H9 (cell line): ENCODE measurements at regions not wholly inside any gene's neighbourhood (a gene's known extent, or its start where the extent isn't known, plus 50 kb on each side); places are given as distances from the start of the nearest gene placed in this dataset.

Source experiments
- DNase-seq: peaks from one replicate; pipeline ENCODE4 v3.0.0-alpha.2; 2017
- H2AFZ ChIP-seq: one replicate; pipeline ENCODE4 v1.6.1; 2013; ENCODE audit warnings: mild to moderate bottlenecking, low read length, control low read depth, moderate library complexity
- H2AK5ac ChIP-seq: 2 replicates; pipeline ENCODE4 v1.6.1; 2013; ENCODE audit warnings: low read length, control low read depth, mixed read lengths; ENCODE audit not compliant: insufficient read length
- H2BK120ac ChIP-seq: one replicate; pipeline ENCODE4 v1.6.1; 2013; ENCODE audit warnings: low read depth, mild to moderate bottlenecking, low read length, control low read depth, inconsistent platforms; ENCODE audit not compliant: poor library complexity, severe bottlenecking
- H2BK12ac ChIP-seq: 2 replicates; pipeline ENCODE4 v1.6.1; 2013; ENCODE audit warnings: low read length, control low read depth, mixed read lengths, low read depth; ENCODE audit not compliant: insufficient read length
- H2BK15ac ChIP-seq: 2 replicates; pipeline ENCODE4 v1.6.1; 2013; ENCODE audit warnings: low read depth, low read length, control low read depth
- H2BK20ac ChIP-seq: one replicate; pipeline ENCODE4 v1.6.1; 2013; ENCODE audit warnings: low read depth, mild to moderate bottlenecking, low read length, control low read depth, inconsistent platforms; ENCODE audit not compliant: poor library complexity, severe bottlenecking
- H2BK5ac ChIP-seq: 2 replicates; pipeline ENCODE4 v1.6.1; 2013; ENCODE audit warnings: low read length, control low read depth, mixed read lengths; ENCODE audit not compliant: insufficient read length
- H3K14ac ChIP-seq: 2 replicates; pipeline ENCODE4 v1.6.1; 2013; ENCODE audit warnings: low read length, control low read depth; ENCODE audit not compliant: insufficient read depth
- H3K18ac ChIP-seq: 2 replicates; pipeline ENCODE4 v1.6.1; 2013; ENCODE audit warnings: low read depth, mild to moderate bottlenecking, mixed read lengths, low read length, control low read depth; ENCODE audit not compliant: insufficient read length
- H3K23ac ChIP-seq: 2 replicates; pipeline ENCODE4 v1.6.1; 2013; ENCODE audit warnings: low read length, control low read depth, mixed read lengths, low read depth; ENCODE audit not compliant: insufficient read length
- H3K23me2 ChIP-seq: 2 replicates; pipeline ENCODE4 v1.6.1; 2013; ENCODE audit warnings: low read depth, mild to moderate bottlenecking, mixed read lengths, low read length, control low read depth; ENCODE audit not compliant: insufficient read length, poor library complexity, severe bottlenecking
- H3K27ac ChIP-seq: 2 replicates; pipeline ENCODE4 v1.5.1; 2013; ENCODE audit warnings: low read length, control low read depth, mixed read lengths, low read depth; ENCODE audit not compliant: insufficient read length
- H3K27me3 ChIP-seq: 2 replicates; pipeline ENCODE4 v1.6.1; 2013; ENCODE audit warnings: low read length, control low read depth, inconsistent platforms; ENCODE audit not compliant: insufficient read depth
- H3K4ac ChIP-seq: 2 replicates; pipeline ENCODE4 v1.6.1; 2013; ENCODE audit warnings: low read depth, mild to moderate bottlenecking, control low read depth, inconsistent platforms, low read length, moderate library complexity
- H3K4me1 ChIP-seq: 2 replicates; pipeline ENCODE4 v1.6.1; 2013; ENCODE audit warnings: low read length, control low read depth, inconsistent platforms; ENCODE audit not compliant: insufficient read depth
- H3K4me2 ChIP-seq: 2 replicates; pipeline ENCODE4 v1.6.1; 2013; ENCODE audit warnings: low read length, control low read depth, mixed read lengths; ENCODE audit not compliant: insufficient read length, insufficient read depth
- H3K56ac ChIP-seq: 2 replicates; pipeline ENCODE4 v1.6.1; 2013; ENCODE audit warnings: low read depth, mild to moderate bottlenecking, mixed read lengths, low read length, control low read depth; ENCODE audit not compliant: insufficient read length
- H3K79me1 ChIP-seq: 2 replicates; pipeline ENCODE4 v1.6.1; 2013; ENCODE audit warnings: low read depth, mild to moderate bottlenecking, moderate library complexity, low read length, control low read depth, inconsistent platforms; ENCODE audit not compliant: insufficient read depth, poor library complexity, severe bottlenecking
- H3K79me2 ChIP-seq: 2 replicates; pipeline ENCODE4 v1.6.1; 2013; ENCODE audit warnings: low read length, control low read depth, inconsistent platforms; ENCODE audit not compliant: insufficient read depth
- H3K9ac ChIP-seq: 2 replicates; pipeline ENCODE4 v1.6.1; 2013; ENCODE audit warnings: low read length, control low read depth, mixed read lengths; ENCODE audit not compliant: insufficient read length; ENCODE audit errors: extremely low read depth
- H3K9me3 ChIP-seq: one replicate; pipeline ENCODE4 v1.6.1; 2013; ENCODE audit warnings: low read depth, low read length, inconsistent platforms; ENCODE audit not compliant: control insufficient read depth
- H3T11ph ChIP-seq: one replicate; pipeline ENCODE4 v1.6.1; 2013; ENCODE audit warnings: mild to moderate bottlenecking, low read length, control low read depth, inconsistent platforms
- H4K20me1 ChIP-seq: one replicate; pipeline ENCODE4 v1.6.1; 2013; ENCODE audit not compliant: control insufficient read depth, insufficient read length, insufficient read depth
- H4K5ac ChIP-seq: 2 replicates; pipeline ENCODE4 v1.6.1; 2013; ENCODE audit warnings: low read depth, mild to moderate bottlenecking, mixed read lengths, low read length, control low read depth; ENCODE audit not compliant: insufficient read length
- H4K8ac ChIP-seq: replicated peaks from 2 replicates; pipeline ENCODE4 v1.6.1; 2013; ENCODE audit warnings: low read length, control low read depth, mixed read lengths, low read depth; ENCODE audit not compliant: insufficient read length
- H4K91ac ChIP-seq: 2 replicates; pipeline ENCODE4 v1.6.1; 2013; ENCODE audit warnings: low read depth, mild to moderate bottlenecking, moderate library complexity, mixed read lengths, low read length, control low read depth; ENCODE audit not compliant: insufficient read length
- H3K27ac Mint-ChIP-seq, 3 experiments: 2 replicates in 2 of 3; 3 replicates in 1 of 3; pipeline ENCODE4 v1.8.0; 2020 to 2021; ENCODE audit warnings: mixed read lengths in 3 of 3, mild to moderate bottlenecking in 1 of 3, moderate library complexity in 1 of 3
- H3K27me3 Mint-ChIP-seq: 2 replicates; pipeline ENCODE4 v1.8.0; 2021; ENCODE audit warnings: low read depth, mild to moderate bottlenecking, moderate library complexity, mixed read lengths
- H3K36me3 Mint-ChIP-seq, 3 experiments: 2 replicates in 2 of 3; 3 replicates in 1 of 3; pipeline ENCODE4 v1.8.0; 2020 to 2021; ENCODE audit warnings: low read depth in 3 of 3, mixed read lengths in 3 of 3; ENCODE audit not compliant: insufficient read depth in 1 of 3
- H3K4me1 Mint-ChIP-seq, 2 experiments: 2 replicates each; pipeline ENCODE4 v1.8.0; 2020; ENCODE audit warnings: mixed read lengths in 2 of 2
- H3K4me3 Mint-ChIP-seq, 2 experiments: 2 replicates in 1 of 2; 3 replicates in 1 of 2; pipeline ENCODE4 v1.8.0; 2020 to 2021; ENCODE audit warnings: mild to moderate bottlenecking in 2 of 2, mixed read lengths in 2 of 2, moderate library complexity in 1 of 2
- H3K9me3 Mint-ChIP-seq, 2 experiments: 2 replicates in 1 of 2; 3 replicates in 1 of 2; pipeline ENCODE4 v1.8.0; 2020; ENCODE audit warnings: mild to moderate bottlenecking in 2 of 2, mixed read lengths in 2 of 2, moderate library complexity in 1 of 2
- CTCF ChIP-seq: fragments of 200-600 bp; sonication (generic); conservative IDR thresholded peaks from 3 replicates; pipeline ENCODE4 v1.8.0; 2021; ENCODE audit warnings: antibody characterized with exemption, mild to moderate bottlenecking
- WGBS: extraction: QIAGEN DNeasy Blood & Tissue Kit; methylation state at CpG from one replicate; pipeline ENCODE4 v1.1.7; 2013; ENCODE audit warnings: missing lambda C conversion rate, low lambda C conversion rate, mixed read lengths; ENCODE audit not compliant: insufficient read length; ENCODE audit errors: extremely low coverage; 5-methylcytosine and 5-hydroxymethylcytosine counted together

- Histone ChIP-seq H3K27me3 (no peaks in the 10 kb centered on the region), H3K79me2 (no peaks in the 10 kb centered on the region), H2BK20ac (no peak overlapping the region), H2BK5ac (no peak overlapping the region), H3K14ac (no peak overlapping the region), H3K9me3 (peaks cover 20% of the 10 kb centered on the region), H2BK12ac (no peak overlapping the region), H3K27ac (no peak overlapping the region), H3K23me2 (no peaks in the 10 kb centered on the region), H4K8ac (no peak overlapping the region), H3K4me1 (no peaks in the 10 kb centered on the region), H3T11ph (no peak overlapping the region), H2AFZ (no peak overlapping the region), H3K23ac (no peak overlapping the region), H3K79me1 (no peaks in the 10 kb centered on the region), H2BK15ac (no peak overlapping the region), H3K4me2 (no peak overlapping the region), H2AK5ac (no peak overlapping the region), H3K4ac (no peak overlapping the region), H3K56ac (no peak overlapping the region), H2BK120ac (no peak overlapping the region), H4K20me1 (no peaks in the 10 kb centered on the region), H4K91ac (no peak overlapping the region), H4K5ac (no peak overlapping the region), H3K18ac (no peak overlapping the region), H3K9ac (no peak overlapping the region)
- H3K9me3 Mint-ChIP-seq, result peaks cover 2 to 14% of the 10 kb centered on the region in 2 experiments; a peak in 2 of 5 replicates
- no peaks in the 10 kb centered on the region for H3K27me3 Mint-ChIP-seq
- WGBS, result no CpG with 5 or more reads among the region's 2 CpGs
- H3K36me3 Mint-ChIP-seq, result no peaks in the 10 kb centered on the region; a peak in 1 of 7 replicates
- no peak overlapping the region for H3K4me3 Mint-ChIP-seq
- DNase-seq, result no peak
- peaks cover 7 to 10% of the 10 kb centered on the region in 2 experiments for H3K4me1 Mint-ChIP-seq
- no peak overlapping the region for H3K27ac Mint-ChIP-seq
- no peak for TF ChIP-seq CTCF
Measured at GRCh38 chrX:124256216-124256615, 76.2 kb upstream of the TEX13D start.
